ENCODE measurements at regions not wholly inside any gene's neighbourhood (a gene's known extent, or its start where the extent isn't known, plus 50 kb on each side); places are given as distances from the start of the nearest gene placed in this dataset.

- no peak for DNase-seq (ENCODE audit: low read depth in 2 of 2)
Observed at GRCh38 chr13:79084802-79085424, 321.1 kb downstream of the RBM26 start.

- DNase-seq (ENCODE audit: low read depth in 2 of 2): no peak
Observed at GRCh38 chr13:79081942-79082341, 324.1 kb downstream of the RBM26 start.

GRCh38 chr13:79079351-79079839, 326.7 kb downstream of the RBM26 start:
- no peak for DNase-seq (ENCODE audit: low read depth in 2 of 2)

- no peak for DNase-seq (ENCODE audit: low read depth in 2 of 2)
Observed at GRCh38 chr13:79075703-79076102, 330.4 kb downstream of the RBM26 start.

- no peak for DNase-seq (ENCODE audit: low read depth in 2 of 2)
Observed at GRCh38 chr13:79070343-79070974, 335.6 kb downstream of the RBM26 start.

GRCh38 chr13:79062291-79062690, 343.8 kb downstream of the RBM26 start:
- no peak for DNase-seq (ENCODE audit: low read depth in 2 of 2)

- DNase-seq (ENCODE audit: low read depth in 2 of 2): no peak
Observed at GRCh38 chr13:79060216-79060615, 345.8 kb downstream of the RBM26 start.

GRCh38 chr13:79056706-79057105, 349.3 kb downstream of the RBM26 start:
- no peak for DNase-seq (ENCODE audit: low read depth in 2 of 2)

- DNase-seq (ENCODE audit: low read depth in 2 of 2): no peak
Observed at GRCh38 chr13:79051472-79051871, 354.6 kb downstream of the RBM26 start.

GRCh38 chr13:79044415-79044814, 361.6 kb downstream of the RBM26 start:
- DNase-seq (ENCODE audit: low read depth in 2 of 2): no peak

GRCh38 chr13:79043208-79043607, 362.8 kb downstream of the RBM26 start:
- no peak for DNase-seq (ENCODE audit: low read depth in 2 of 2)

GRCh38 chr13:79037197-79037596, 368.9 kb downstream of the RBM26 start:
- DNase-seq (ENCODE audit: low read depth in 2 of 2): no peak

- no peak for DNase-seq (ENCODE audit: low read depth in 2 of 2)
Observed at GRCh38 chr13:79034341-79034740, 371.7 kb downstream of the RBM26 start.

GRCh38 chr13:79030513-79030912, 371.6 kb upstream of the OBI1 start:
- no peak for DNase-seq (ENCODE audit: low read depth in 2 of 2)

- DNase-seq (ENCODE audit: low read depth in 2 of 2): no peak
Observed at GRCh38 chr13:79018166-79018565, 359.2 kb upstream of the OBI1 start.

GRCh38 chr13:79011179-79011578, 352.2 kb upstream of the OBI1 start:
- DNase-seq (ENCODE audit: low read depth in 2 of 2): no peak

GRCh38 chr13:79003989-79004898, 345.3 kb upstream of the OBI1 start:
- no peak for DNase-seq (ENCODE audit: low read depth in 2 of 2)

- DNase-seq (ENCODE audit: low read depth in 2 of 2): no peak
Observed at GRCh38 chr13:78999494-78999893, 340.5 kb upstream of the OBI1 start.

- no peak for DNase-seq (ENCODE audit: low read depth in 2 of 2)
Observed at GRCh38 chr13:78998630-78999315, 339.8 kb upstream of the OBI1 start.

GRCh38 chr13:78997902-78998629, 339.1 kb upstream of the OBI1 start:
- no peak for DNase-seq (ENCODE audit: low read depth in 2 of 2)

- DNase-seq (ENCODE audit: low read depth in 2 of 2): no peak
Observed at GRCh38 chr13:78993792-78994191, 334.8 kb upstream of the OBI1 start.
